ENCODE measurements at regions not wholly inside any gene's neighbourhood (a gene's known extent, or its start where the extent isn't known, plus 50 kb on each side); places are given as distances from the start of the nearest gene placed in this dataset.
"Not testable (repeated sequence)": the region's sequence is repeated elsewhere in the genome, so short reads cannot be mapped to it uniquely, and the experiment has no call there.

- in situ Hi-C loops (cut with HindIII; ENCODE audit: low pct_ligation_motif_present, low pct_unique_long_range_greater_than_20kb, low sequenced_read_pairs); DNase-seq: not testable (repeated sequence)
Observed at GRCh38 chr16:32085438-32086141, 167.5 kb upstream of the TP53TG3D start.

- DNase-seq; in situ Hi-C loops (cut with HindIII; ENCODE audit: low pct_ligation_motif_present, low pct_unique_long_range_greater_than_20kb, low sequenced_read_pairs): not testable (repeated sequence)
Observed at GRCh38 chr16:32115562-32115961, 137.5 kb upstream of the TP53TG3D start.

- peak; percentile 4 for DNase-seq
- in situ Hi-C loops (cut with HindIII; ENCODE audit: low pct_ligation_motif_present, low pct_unique_long_range_greater_than_20kb, low sequenced_read_pairs) = no loop called here
Observed at GRCh38 chr16:32116080-32116479, 137.0 kb upstream of the TP53TG3D start.

DNA sequence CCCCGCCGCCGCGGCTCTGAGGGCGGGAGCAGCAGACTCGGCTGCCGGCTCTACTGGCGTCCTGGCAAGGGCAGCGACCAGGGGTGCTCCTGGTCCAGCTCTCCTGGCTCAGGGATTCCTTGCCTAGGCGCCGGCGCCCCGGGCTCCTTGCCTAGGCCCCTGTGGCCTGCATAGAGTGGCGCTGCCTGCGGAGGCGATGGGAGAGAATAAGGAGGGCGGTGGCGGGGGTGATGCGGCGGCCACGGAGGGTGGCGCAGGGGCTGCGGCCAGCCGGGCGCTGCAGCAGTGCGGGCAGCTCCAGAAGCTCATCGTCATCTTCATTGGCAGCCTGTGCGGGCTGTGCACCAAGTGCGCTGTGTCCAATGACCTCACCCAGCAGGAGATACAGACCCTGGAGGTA lies 136.6 kb upstream of the TP53TG3D start:
- DNase-seq; in situ Hi-C loops (cut with HindIII; ENCODE audit: low pct_ligation_motif_present, low pct_unique_long_range_greater_than_20kb, low sequenced_read_pairs): not testable (repeated sequence)

DNA sequence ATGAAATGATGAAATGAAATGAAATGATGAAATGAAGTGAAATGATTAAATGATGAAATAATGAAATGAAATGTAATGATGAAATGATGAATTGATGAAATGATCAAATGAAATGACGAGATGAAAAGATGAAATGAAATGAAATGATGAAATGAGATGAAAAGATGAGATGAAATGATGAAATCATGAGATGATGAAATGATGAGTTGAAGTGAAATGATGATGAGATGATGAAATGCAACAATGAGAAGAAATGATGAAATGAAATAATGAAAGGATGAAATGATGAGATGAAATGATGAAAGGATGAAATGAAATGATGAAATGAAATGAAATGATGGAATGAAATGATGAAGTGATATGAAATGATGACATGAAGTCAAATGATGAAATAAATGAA lies 132.7 kb upstream of the TP53TG3D start:
- in situ Hi-C loops (cut with HindIII; ENCODE audit: low pct_ligation_motif_present, low pct_unique_long_range_greater_than_20kb, low sequenced_read_pairs); DNase-seq: not testable (repeated sequence)

DNA sequence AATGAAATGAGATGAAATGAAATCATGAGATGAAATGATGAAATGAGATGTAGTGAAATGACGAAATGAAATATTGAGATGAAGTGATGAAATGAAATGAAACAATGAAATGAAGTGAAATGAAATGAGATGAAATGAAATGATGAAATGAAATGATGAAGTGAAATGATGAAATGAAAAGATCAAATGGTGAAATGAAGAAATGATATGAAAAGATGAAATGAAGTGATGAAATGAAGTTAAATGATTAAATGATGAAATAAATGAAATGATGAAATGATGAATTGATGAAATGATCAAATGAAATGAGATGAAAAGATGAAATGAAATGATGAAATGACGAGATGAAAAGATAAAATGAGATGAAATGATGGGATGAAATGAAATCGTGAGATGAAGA lies 132.3 kb upstream of the TP53TG3D start:
- DNase-seq; in situ Hi-C loops (cut with HindIII; ENCODE audit: low pct_ligation_motif_present, low pct_unique_long_range_greater_than_20kb, low sequenced_read_pairs): not testable (repeated sequence)

- in situ Hi-C loops (cut with HindIII; ENCODE audit: low pct_ligation_motif_present, low pct_unique_long_range_greater_than_20kb, low sequenced_read_pairs) = not testable (repeated sequence)
Observed at GRCh38 chr16:32121273-32121900, 131.7 kb upstream of the TP53TG3D start.

DNA sequence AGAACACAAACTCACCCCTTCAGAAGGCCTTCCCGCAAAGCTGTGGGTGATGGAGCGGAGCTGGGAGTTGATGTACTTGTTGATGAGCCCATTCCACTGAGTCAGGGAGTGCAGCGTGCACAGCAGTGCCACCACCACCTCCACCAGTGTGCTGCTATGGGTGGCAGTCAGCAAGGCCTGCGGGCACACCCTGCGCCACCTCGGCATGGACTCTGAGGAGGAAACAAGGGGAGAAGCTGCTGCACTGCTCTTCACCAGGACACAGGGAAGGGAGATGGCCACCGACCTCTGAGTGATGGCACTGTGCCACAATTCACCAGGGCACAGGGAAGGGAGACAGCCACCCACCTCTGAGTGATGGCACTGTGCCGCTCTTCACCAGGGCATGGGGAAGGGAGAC lies 100.7 kb upstream of the TP53TG3D start:
- DNase-seq; in situ Hi-C loops (cut with HindIII; ENCODE audit: low pct_ligation_motif_present, low pct_unique_long_range_greater_than_20kb, low sequenced_read_pairs): not testable (repeated sequence)

More at GRCh38 chr16:32121273-32121900, 131.7 kb upstream of the TP53TG3D start:
- not testable (repeated sequence) for DNase-seq

DNA sequence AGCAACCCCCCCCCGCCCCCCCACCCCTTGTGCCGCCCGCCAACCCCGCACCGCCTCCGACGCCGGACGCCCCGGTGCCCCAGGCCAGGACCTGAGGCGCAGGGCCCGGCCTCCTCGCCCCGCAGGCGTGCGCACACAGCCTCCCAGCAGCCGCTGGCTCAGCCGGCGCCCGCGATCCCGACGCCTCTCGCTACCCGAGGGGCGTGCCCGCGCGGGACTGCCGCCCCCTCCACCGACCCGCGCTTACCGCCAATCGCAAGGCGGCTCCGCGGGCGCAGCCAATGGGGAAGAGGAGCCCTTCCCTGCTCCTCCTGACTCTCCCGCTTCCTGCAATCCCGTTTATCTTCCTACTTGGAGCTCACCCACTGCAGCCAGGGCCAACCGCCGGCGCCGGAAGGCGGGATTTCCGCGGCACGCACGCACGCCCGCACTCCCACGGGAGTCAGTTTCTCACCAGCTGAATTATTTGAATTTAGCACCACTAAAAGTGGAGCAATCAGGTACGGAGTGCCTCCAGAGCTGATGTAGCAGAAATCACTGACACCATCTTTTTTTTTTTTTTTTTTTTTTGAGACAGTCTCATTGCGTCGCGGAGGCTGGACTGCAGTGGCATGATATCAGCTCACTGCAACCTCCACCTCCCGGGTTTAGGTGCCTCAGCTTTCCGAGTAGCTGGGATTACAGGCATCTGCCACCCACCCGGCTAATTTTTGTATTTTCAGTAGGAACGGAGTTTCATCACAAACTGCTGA lies 65.0 kb upstream of the TP53TG3D start:
- DNase-seq; in situ Hi-C loops (cut with HindIII; ENCODE audit: low pct_ligation_motif_present, low pct_unique_long_range_greater_than_20kb, low sequenced_read_pairs): not testable (repeated sequence)

GRCh38 chr16:32202585-32202984 lies 50.5 kb upstream of the TP53TG3D start:
- in situ Hi-C loops (cut with HindIII; ENCODE audit: low pct_ligation_motif_present, low pct_unique_long_range_greater_than_20kb, low sequenced_read_pairs); DNase-seq: not testable (repeated sequence)
